DND-41 (cell line): ENCODE measurements at regions not wholly inside any gene's neighbourhood (a gene's known extent, or its start where the extent isn't known, plus 50 kb on each side); places are given as distances from the start of the nearest gene placed in this dataset.

ENCODE experiments used
- EZH2 ChIP-seq: IDR thresholded peaks from 3 replicates; pipeline ENCODE4 v1.6.1; 2012; ENCODE audit warnings: borderline replicate concordance, low read depth, mild to moderate bottlenecking, moderate library complexity, low read length, inconsistent platforms; ENCODE audit not compliant: severe bottlenecking
- TF ChIP-seq, protein P1 (sequence below): IDR thresholded peaks from 2 replicates; pipeline ENCODE4 v1.5.1; 2012; ENCODE audit warnings: borderline replicate concordance, low read length, moderate library complexity, mild to moderate bottlenecking; ENCODE audit not compliant: poor library complexity, severe bottlenecking; ENCODE audit errors: extremely low read depth

GRCh38 chr1:172939475-172939874 is 111.3 kb downstream of the TNFSF18 start:
- TF ChIP-seq, protein P1, sequence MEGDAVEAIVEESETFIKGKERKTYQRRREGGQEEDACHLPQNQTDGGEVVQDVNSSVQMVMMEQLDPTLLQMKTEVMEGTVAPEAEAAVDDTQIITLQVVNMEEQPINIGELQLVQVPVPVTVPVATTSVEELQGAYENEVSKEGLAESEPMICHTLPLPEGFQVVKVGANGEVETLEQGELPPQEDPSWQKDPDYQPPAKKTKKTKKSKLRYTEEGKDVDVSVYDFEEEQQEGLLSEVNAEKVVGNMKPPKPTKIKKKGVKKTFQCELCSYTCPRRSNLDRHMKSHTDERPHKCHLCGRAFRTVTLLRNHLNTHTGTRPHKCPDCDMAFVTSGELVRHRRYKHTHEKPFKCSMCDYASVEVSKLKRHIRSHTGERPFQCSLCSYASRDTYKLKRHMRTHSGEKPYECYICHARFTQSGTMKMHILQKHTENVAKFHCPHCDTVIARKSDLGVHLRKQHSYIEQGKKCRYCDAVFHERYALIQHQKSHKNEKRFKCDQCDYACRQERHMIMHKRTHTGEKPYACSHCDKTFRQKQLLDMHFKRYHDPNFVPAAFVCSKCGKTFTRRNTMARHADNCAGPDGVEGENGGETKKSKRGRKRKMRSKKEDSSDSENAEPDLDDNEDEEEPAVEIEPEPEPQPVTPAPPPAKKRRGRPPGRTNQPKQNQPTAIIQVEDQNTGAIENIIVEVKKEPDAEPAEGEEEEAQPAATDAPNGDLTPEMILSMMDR, result no peak
- TF ChIP-seq EZH2, result no peak
